CD4-positive, alpha-beta T cell treated with Interleukin-10 for 1 hour (primary cell): ENCODE measurements at regions not wholly inside any gene's neighbourhood (a gene's known extent, or its start where the extent isn't known, plus 50 kb on each side); places are given as distances from the start of the nearest gene placed in this dataset.

Experiments used
- DNase-seq: peaks from one replicate; pipeline ENCODE4 v3.0.0-alpha.2; 2020

DNA sequence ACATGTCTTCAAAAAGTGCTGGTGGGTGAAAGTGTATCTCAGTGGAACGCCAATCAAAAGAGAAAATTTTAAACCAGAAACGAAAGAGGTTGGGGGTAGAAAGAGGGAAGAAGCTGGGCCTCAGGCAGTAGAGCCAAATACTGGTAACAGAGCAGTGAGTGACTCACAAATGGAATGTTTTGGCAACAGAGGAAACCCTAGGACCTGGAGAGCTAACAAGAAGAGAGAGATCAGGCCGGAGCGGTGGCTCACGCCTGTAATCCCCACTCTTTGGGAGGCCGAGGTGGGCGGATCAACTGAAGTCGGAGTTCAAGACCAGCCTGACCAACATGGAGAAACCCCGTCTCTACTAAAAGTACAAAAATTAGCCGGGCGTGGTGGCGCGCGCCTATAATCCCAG, 450.8 kb upstream of the NAALADL2 start:
- no peak for DNase-seq

- DNase-seq: no peak
Observed at GRCh38 chr3:174409086-174409743, 449.9 kb upstream of the NAALADL2 start.

DNA sequence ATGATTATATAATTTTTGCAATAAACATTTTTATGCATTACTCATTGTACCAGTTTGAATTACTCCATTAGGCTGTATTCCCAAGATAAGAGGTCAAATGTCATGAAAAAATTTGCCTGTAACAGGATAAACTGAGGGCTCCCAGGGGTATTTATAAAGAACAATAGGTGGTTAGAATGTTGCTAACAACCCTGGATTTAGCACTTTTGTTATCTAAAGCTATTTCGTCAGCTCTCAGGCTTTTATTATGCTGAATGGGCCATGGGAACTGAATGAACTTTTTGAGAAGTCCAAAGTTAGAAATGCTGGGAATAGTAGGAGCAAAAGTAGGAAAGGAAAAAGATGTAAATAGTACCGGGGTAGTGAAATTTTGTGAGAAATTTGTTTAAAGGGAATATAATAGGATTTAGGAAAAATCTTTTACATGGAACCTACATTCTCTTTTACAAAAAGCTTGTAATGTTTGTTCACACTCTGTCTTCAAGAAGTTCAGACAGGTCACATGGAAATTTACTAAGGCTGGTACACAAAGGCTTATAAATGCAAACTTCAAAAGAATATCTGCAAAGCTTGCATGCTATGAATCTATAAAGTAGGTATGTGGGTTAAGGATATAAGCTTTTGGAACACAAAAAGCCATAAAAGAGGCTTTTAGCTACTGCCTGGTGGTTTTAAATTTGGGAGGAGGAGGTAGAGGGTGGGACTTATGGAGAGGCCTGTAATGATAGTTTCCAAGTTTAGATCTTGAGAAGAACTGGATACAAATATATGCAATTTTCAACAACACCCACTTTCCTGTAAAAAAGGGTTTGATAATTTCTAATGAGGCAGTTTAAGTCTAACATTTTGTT, 445.8 kb upstream of the NAALADL2 start:
- DNase-seq: no peak

- no peak for DNase-seq
Observed at GRCh38 chr3:174414902-174415301, 444.2 kb upstream of the NAALADL2 start.

DNA sequence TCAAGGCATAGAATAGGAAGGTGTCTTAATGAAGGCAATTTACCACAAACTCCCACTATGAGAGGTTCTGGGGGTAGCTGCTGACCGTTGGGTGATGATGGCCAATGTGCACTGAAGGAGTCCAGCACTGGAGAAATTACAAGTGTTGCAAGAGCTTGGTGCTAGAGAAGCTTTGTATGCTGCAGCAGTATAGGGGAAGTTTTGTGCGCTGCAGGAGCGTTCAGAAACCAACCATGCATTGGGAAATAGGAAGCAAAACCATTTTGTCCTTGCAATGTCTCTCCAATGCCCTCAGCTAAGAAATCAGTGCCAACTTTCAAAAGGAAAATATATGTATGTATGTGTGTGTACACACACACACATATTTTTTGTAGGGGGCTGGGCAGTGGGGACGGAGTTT, 441.6 kb upstream of the NAALADL2 start:
- no peak for DNase-seq

GRCh38 chr3:174419216-174419615, 439.9 kb upstream of the NAALADL2 start:
- DNase-seq: no peak

- no peak for DNase-seq
Observed at GRCh38 chr3:174423936-174424335, 435.2 kb upstream of the NAALADL2 start.

GRCh38 chr3:174424656-174425055, 434.5 kb upstream of the NAALADL2 start:
- no peak for DNase-seq

GRCh38 chr3:174425422-174425821, 433.7 kb upstream of the NAALADL2 start:
- DNase-seq: no peak

- no peak for DNase-seq
Observed at GRCh38 chr3:174430986-174431385, 428.1 kb upstream of the NAALADL2 start.

GRCh38 chr3:174431717-174432116, 427.4 kb upstream of the NAALADL2 start:
- DNase-seq: no peak

DNA sequence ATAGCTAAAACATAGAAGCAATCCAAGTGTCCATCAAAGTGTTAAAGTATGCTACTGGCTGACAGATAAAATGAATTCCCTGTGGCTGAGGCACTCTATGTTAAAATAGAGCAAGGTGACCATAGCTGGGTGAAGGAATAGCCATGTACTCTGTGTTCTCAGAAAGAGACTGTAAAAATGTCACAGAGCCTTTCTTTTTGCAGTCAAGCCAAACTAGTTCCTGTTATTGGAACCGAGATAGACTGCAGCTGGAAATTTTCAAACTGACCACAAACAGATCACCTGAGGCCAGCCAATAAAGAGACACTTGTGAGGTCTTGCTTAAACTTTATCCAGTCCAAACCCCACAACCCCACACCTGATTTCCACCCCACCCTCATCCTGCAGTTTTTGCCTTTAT, 422.8 kb upstream of the NAALADL2 start:
- no peak for DNase-seq

GRCh38 chr3:174438501-174439145, 420.5 kb upstream of the NAALADL2 start:
- DNase-seq: no peak

- peak; percentile 1 for DNase-seq
Observed at GRCh38 chr3:174439331-174440252, 419.5 kb upstream of the NAALADL2 start.

GRCh38 chr3:174440253-174440701, 418.9 kb upstream of the NAALADL2 start:
- no peak for DNase-seq

GRCh38 chr3:174440741-174441587, 418.2 kb upstream of the NAALADL2 start:
- peak; percentile 19 for DNase-seq

- no peak for DNase-seq
Observed at GRCh38 chr3:174441588-174442301, 417.4 kb upstream of the NAALADL2 start.

- no peak for DNase-seq
Observed at GRCh38 chr3:174442302-174442682, 416.8 kb upstream of the NAALADL2 start.

DNA sequence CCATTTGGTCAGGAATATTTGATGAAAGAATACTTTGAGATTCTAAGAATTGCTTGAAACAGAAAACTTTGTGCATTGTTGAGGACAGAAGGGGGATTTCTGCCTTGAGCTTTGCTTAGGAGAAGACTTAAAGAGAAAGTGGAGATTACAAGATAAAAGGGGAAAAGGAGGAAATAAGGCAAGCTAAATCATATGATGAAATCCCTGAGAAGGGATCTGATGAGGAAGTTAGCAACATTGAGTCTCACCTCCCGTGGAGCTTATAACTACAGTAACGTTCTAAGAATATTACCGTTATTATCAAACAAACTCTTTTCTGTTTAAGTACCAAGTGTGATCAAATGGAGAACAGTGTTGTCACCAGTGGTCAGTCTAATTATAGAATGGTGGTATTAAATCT, 414.7 kb upstream of the NAALADL2 start:
- DNase-seq: no peak

- DNase-seq: no peak
Observed at GRCh38 chr3:174457758-174458157, 401.4 kb upstream of the NAALADL2 start.

GRCh38 chr3:174460831-174461230, 398.3 kb upstream of the NAALADL2 start:
- DNase-seq: no peak
